GM12891 (cell line): ENCODE measurements at regions not wholly inside any gene's neighbourhood (a gene's known extent, or its start where the extent isn't known, plus 50 kb on each side); places are given as distances from the start of the nearest gene placed in this dataset.

Experiments
- PAX5 ChIP-seq: IDR thresholded peaks from 2 replicates; pipeline ENCODE4 v1.6.1; 2011; ENCODE audit warnings: low read length, moderate library complexity, mild to moderate bottlenecking; ENCODE audit not compliant: insufficient read depth, severe bottlenecking
- POLR2A ChIP-seq: IDR thresholded peaks from 2 replicates; pipeline ENCODE4 v1.6.1; 2011; ENCODE audit warnings: low read depth, low read length, control low read depth
- POLR2AphosphoS5 ChIP-seq: IDR thresholded peaks from 2 replicates; pipeline ENCODE4 v1.6.1; 2011; ENCODE audit warnings: low read depth, low read length, control low read depth
- POU2F2 ChIP-seq: IDR thresholded peaks from 2 replicates; pipeline ENCODE4 v1.6.1; 2011; ENCODE audit warnings: low read depth, mild to moderate bottlenecking, control low read depth, low read length, moderate library complexity
- SPI1 ChIP-seq: IDR thresholded peaks from 2 replicates; pipeline ENCODE4 v1.6.1; 2011; ENCODE audit warnings: low read depth, low read length, control low read depth
- TAF1 ChIP-seq: IDR thresholded peaks from 2 replicates; pipeline ENCODE4 v1.6.1; 2011; ENCODE audit warnings: low read depth, low read length, control low read depth

- TF ChIP-seq TAF1: no peak
- no peak for TF ChIP-seq POU2F2
- no peak for TF ChIP-seq PAX5
- no peak for TF ChIP-seq POLR2A
- TF ChIP-seq POLR2AphosphoS5: no peak
- TF ChIP-seq SPI1: no peak
These were observed 921.9 kb upstream of the DIAPH2 start for GRCh38 chrX:95762716-95763115.
